PC-9 (cell line): ENCODE measurements at regions not wholly inside any gene's neighbourhood (a gene's known extent, or its start where the extent isn't known, plus 50 kb on each side); places are given as distances from the start of the nearest gene placed in this dataset.
A peak's percentile ranks its signal among the peaks of the same experiment; 100 is the strongest.

ENCODE experiments used
- BruUV-seq: library from RNA; stranded (reverse); fragments of 400-500 nt; replicated peaks from 2 replicates; lab custom pipeline; 2021; lab: Mats Ljungman, UMichigan
- CTCF ChIA-PET: fragments of 300-600 bp; sonication (Branson Sonifier 250); formaldehyde crosslinking; loops from one replicate; lab custom pipeline; 2022; ENCODE audit warnings: antibody characterized with exemption; lab: Charles Lee
- POLR2A ChIA-PET: fragments of 300-600 bp; sonication (Branson Sonifier 250); formaldehyde crosslinking; loops from one replicate; lab custom pipeline; 2022; ENCODE audit warnings: antibody characterized with exemption; ENCODE audit not compliant: unreplicated experiment; lab: Charles Lee
- DNase-seq, 2 experiments: peaks; one replicate each; pipeline versions ENCODE4 v3.0.0 to v3.0.0-alpha.2; 2015 to 2022; ENCODE audit warnings: mixed read lengths in 1 of 2
- H2AFZ ChIP-seq: fragments of 200-600 bp; sonication (generic); 2 replicates; pipeline ENCODE4 v1.8.1; 2017; ENCODE audit warnings: antibody characterized with exemption
- H3F3A ChIP-seq: fragments of 200-600 bp; sonication (generic); 2 replicates; pipeline ENCODE4 v1.8.1; 2017; ENCODE audit warnings: antibody characterized with exemption, mild to moderate bottlenecking, low read depth; ENCODE audit not compliant: insufficient read depth
- H3K27ac ChIP-seq: fragments of 200-600 bp; sonication (generic); 2 replicates; pipeline ENCODE4 v1.6.1; 2016; ENCODE audit warnings: mixed run types
- H3K27me3 ChIP-seq: fragments of 200-600 bp; sonication (generic); 2 replicates; pipeline ENCODE4 v1.6.1; 2016; ENCODE audit warnings: low read depth, mixed run types; ENCODE audit not compliant: insufficient read depth
- H3K36me3 ChIP-seq: fragments of 200-600 bp; sonication (generic); 2 replicates; pipeline ENCODE4 v1.6.1; 2016; ENCODE audit warnings: low read depth, mixed run types
- H3K4me1 ChIP-seq: fragments of 200-600 bp; sonication (generic); replicated peaks from 2 replicates; pipeline ENCODE4 v1.6.1; 2016; ENCODE audit warnings: mixed run types; ENCODE audit not compliant: insufficient read depth
- H3K4me2 ChIP-seq: fragments of 200-600 bp; sonication (generic); 2 replicates; pipeline ENCODE4 v1.6.1; 2017; ENCODE audit warnings: mixed run types
- H3K4me3 ChIP-seq: fragments of 200-600 bp; sonication (generic); 2 replicates; pipeline ENCODE4 v1.6.1; 2016; ENCODE audit warnings: mixed run types
- H3K79me2 ChIP-seq: fragments of 200-600 bp; sonication (generic); 2 replicates; pipeline ENCODE4 v1.6.1; 2017; ENCODE audit warnings: low read depth, mixed run types
- H3K9me2 ChIP-seq: fragments of 200-600 bp; sonication (generic); 2 replicates; pipeline ENCODE4 v1.8.1; 2017; ENCODE audit warnings: mild to moderate bottlenecking; ENCODE audit not compliant: insufficient read depth
- H3K9me3 ChIP-seq: fragments of 200-600 bp; sonication (generic); 2 replicates; pipeline ENCODE4 v1.8.1; 2016; ENCODE audit warnings: low read depth; ENCODE audit not compliant: insufficient read depth
- H4K20me1 ChIP-seq: fragments of 200-600 bp; sonication (generic); 2 replicates; pipeline ENCODE4 v1.8.1; 2017; ENCODE audit not compliant: insufficient read depth
- EZH2 ChIP-seq: fragments of 200-600 bp; sonication (generic); IDR thresholded peaks from 2 replicates; pipeline ENCODE4 v1.8.0; 2017; ENCODE audit warnings: antibody characterized with exemption, low read depth
- intact Hi-C: fragments of 100-400 bp; cut with micrococcal nuclease; formaldehyde crosslinking; loops from one replicate; pipeline ENCODE4 v1.10.0; 2022; ENCODE audit not compliant: unreplicated experiment
- TF ChIP-seq, protein P1 (sequence below): fragments of 200-600 bp; sonication (generic); conservative IDR thresholded peaks from 2 replicates; pipeline ENCODE4 v1.6.1; 2017; ENCODE audit warnings: mixed run types, antibody characterized with exemption, mild to moderate bottlenecking, moderate library complexity

DNA sequence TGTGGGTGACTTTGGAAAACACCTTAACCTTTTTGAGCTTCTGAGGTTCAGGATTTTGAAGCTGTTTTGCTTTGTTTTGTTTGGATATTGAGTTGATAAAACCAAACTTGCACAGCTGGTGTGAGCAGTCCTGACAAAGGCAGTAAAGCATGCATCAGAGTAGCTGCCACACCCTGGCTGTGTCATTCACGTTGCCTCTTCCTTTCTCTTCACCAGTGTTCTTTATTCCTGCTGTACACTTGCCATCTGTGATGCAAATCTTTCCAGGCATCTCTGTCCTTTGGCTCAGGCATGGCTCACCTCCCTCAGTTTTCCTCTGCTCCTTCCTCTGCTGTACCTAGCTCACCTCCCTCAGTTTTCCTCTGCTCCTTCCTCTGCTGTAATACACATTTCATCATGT is 1850.2 kb upstream of the AGA start:
- POLR2A ChIA-PET, result no interaction called here

DNA sequence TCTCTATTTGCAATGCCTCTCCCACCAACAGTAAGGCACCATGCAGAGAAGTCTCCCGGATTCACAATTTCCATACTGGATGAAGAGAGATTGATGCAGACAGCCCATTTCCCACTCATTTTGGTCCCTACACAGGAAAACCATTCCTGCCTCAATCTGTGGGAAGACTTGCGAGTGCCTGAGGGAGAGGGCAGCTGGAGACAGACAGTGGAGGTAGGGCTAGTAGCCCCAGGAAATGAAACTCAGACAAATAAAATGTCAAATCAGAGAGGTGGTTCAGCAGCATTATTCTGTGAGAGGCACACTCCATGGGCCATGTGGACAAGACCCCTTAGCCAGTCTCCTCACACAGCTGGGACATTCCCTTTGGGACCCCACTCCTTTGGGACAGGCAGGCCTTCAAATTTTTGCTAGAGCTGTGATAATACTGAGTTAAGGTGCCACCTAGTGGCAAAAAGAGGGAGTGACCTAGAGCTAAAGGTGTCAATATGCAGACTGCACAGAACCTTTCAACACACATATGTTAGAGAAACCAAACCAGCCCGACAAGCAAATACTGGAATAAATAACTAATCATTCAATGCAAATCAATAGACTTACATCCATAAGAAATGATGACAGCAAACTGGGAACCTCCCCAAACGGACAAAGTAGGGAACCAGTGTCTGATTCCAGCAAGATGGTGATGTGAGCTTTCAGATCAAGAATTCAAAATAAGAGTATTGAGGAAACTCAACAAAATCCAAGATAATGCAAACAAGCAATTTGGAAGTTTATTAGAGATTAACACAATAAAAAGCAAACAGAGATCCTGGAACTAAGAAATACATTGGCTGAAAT is 1865.3 kb upstream of the AGA start:
- ChIA-PET POLR2A (no interaction called here), CTCF (interaction anchor here (0.5 to 0.6 kb wide), 3 partner anchors 182 to 1728 kb away, joined by 3 to 4 read pairs (median 3); no protein-coding TSS in a partner anchor)
- Histone ChIP-seq H3K27me3 (no peaks in the 10 kb centered on the region), H3F3A (no peaks in the 10 kb centered on the region), H4K20me1 (no peaks in the 10 kb centered on the region), H3K79me2 (no peaks in the 10 kb centered on the region), H3K4me3 (no peak overlapping the region), H3K9me3 (no peaks in the 10 kb centered on the region), H3K27ac (no peak overlapping the region), H3K4me2 (no peak overlapping the region), H3K9me2 (no peaks in the 10 kb centered on the region), H3K36me3 (no peaks in the 10 kb centered on the region), H3K4me1 (no peaks in the 10 kb centered on the region), H2AFZ (no peak overlapping the region)
- TF ChIP-seq, protein P1, sequence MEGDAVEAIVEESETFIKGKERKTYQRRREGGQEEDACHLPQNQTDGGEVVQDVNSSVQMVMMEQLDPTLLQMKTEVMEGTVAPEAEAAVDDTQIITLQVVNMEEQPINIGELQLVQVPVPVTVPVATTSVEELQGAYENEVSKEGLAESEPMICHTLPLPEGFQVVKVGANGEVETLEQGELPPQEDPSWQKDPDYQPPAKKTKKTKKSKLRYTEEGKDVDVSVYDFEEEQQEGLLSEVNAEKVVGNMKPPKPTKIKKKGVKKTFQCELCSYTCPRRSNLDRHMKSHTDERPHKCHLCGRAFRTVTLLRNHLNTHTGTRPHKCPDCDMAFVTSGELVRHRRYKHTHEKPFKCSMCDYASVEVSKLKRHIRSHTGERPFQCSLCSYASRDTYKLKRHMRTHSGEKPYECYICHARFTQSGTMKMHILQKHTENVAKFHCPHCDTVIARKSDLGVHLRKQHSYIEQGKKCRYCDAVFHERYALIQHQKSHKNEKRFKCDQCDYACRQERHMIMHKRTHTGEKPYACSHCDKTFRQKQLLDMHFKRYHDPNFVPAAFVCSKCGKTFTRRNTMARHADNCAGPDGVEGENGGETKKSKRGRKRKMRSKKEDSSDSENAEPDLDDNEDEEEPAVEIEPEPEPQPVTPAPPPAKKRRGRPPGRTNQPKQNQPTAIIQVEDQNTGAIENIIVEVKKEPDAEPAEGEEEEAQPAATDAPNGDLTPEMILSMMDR, result peak; percentile 75
- TF ChIP-seq EZH2, result no peak
- DNase-seq, result peak in 1 of 2 experiments; percentile 5
- intact Hi-C loops, result loop anchor here (2.0 kb wide), 1 partner anchor 1753 kb away; no protein-coding TSS in a partner anchor
- BruUV-seq, result no TSS peak

More for the DNA sequence above, 1850.2 kb upstream of the AGA start:
- H3K36me3 ChIP-seq, result no peaks in the 10 kb centered on the region
- no peaks in the 10 kb centered on the region for H3K79me2 ChIP-seq
- no peaks in the 10 kb centered on the region for H3K4me1 ChIP-seq
- BruUV-seq, result no TSS peak
- CTCF ChIA-PET, result no interaction called here
- H2AFZ ChIP-seq, result no peak overlapping the region
- H3K9me3 ChIP-seq, result no peaks in the 10 kb centered on the region
- TF ChIP-seq, protein P1, result no peak
- no peak for TF ChIP-seq EZH2
- H3K27me3 ChIP-seq, result no peaks in the 10 kb centered on the region
- H3K4me2 ChIP-seq, result no peak overlapping the region
- H3F3A ChIP-seq, result no peaks in the 10 kb centered on the region
- intact Hi-C loops, result no loop called here
- DNase-seq, result peak in 1 of 2 experiments; percentile 9
- no peak overlapping the region for H3K27ac ChIP-seq
- no peaks in the 10 kb centered on the region for H4K20me1 ChIP-seq
- no peaks in the 10 kb centered on the region for H3K9me2 ChIP-seq
- no peak overlapping the region for H3K4me3 ChIP-seq

DNA sequence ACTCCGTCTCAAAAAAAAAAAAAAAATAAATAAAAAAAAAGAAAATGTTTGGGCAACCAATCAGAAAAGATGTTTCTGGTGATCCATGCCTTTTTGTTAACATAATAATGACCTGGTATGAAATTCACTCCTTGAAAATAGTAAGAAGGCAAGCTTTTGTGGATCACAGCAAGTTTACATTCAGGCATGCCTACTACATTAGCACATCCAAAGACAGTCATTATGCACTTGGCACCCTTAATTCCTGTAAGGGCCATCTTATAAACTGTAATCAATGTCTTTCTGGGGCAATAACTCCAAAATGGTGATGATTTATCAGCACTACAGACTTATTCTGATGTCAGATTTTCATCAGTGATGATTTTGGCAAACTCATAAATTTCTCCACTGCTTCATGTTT is 1871.6 kb upstream of the AGA start:
- intact Hi-C loops, result no loop called here
- Histone ChIP-seq H3K9me2 (no peaks in the 10 kb centered on the region), H3K4me1 (no peaks in the 10 kb centered on the region), H3K79me2 (no peaks in the 10 kb centered on the region), H3K27me3 (no peaks in the 10 kb centered on the region), H3K4me3 (no peak overlapping the region), H3K27ac (no peak overlapping the region), H3K36me3 (no peaks in the 10 kb centered on the region), H2AFZ (no peak overlapping the region), H4K20me1 (no peaks in the 10 kb centered on the region), H3F3A (no peaks in the 10 kb centered on the region), H3K9me3 (no peaks in the 10 kb centered on the region), H3K4me2 (no peak overlapping the region)
- POLR2A ChIA-PET, result no interaction called here
- no peak for DNase-seq
- CTCF ChIA-PET, result no interaction called here
- no peak for TF ChIP-seq EZH2
- TF ChIP-seq, protein P1, result no peak
- BruUV-seq, result no TSS peak
